Loucy (cell line): ENCODE measurements at regions not wholly inside any gene's neighbourhood (a gene's known extent, or its start where the extent isn't known, plus 50 kb on each side); places are given as distances from the start of the nearest gene placed in this dataset.
"Not testable (repeated sequence)": the region's sequence is repeated elsewhere in the genome, so short reads cannot be mapped to it uniquely, and the experiment has no call there.

Experiments used
- CTCF ChIP-seq: fragments of 200-600 bp; sonication (generic); conservative IDR thresholded peaks from 2 replicates; pipeline ENCODE4 v1.5.1; 2014; ENCODE audit warnings: mild to moderate bottlenecking, antibody characterized with exemption, low read length
- EZH2phosphoT487 ChIP-seq: fragments of 200-600 bp; IDR thresholded peaks from 2 replicates; pipeline ENCODE4 v1.6.1; 2018; ENCODE audit warnings: antibody characterized with exemption, mild to moderate bottlenecking, moderate library complexity, borderline replicate concordance

GRCh38 chr7:145697412-145698107, 419.0 kb upstream of the CNTNAP2 start:
- not testable (repeated sequence) for TF ChIP-seq CTCF, EZH2phosphoT487
